WTC11 (cell line): ENCODE measurements at regions not wholly inside any gene's neighbourhood (a gene's known extent, or its start where the extent isn't known, plus 50 kb on each side); places are given as distances from the start of the nearest gene placed in this dataset.
A peak's percentile ranks its signal among the peaks of the same experiment; 100 is the strongest.

Experiments used
- ATAC-seq: fragments of 200-7000 bp; cut with Tn5 transposase; 2 replicates; pipeline ENCODE4 v1.10.0; 2021; ENCODE audit warnings: mild to moderate bottlenecking, moderate library complexity
- CTCF ChIA-PET: fragments of 300-600 bp; sonication (Branson Sonifier 250); formaldehyde crosslinking; loops from one replicate; lab custom pipeline; 2021; ENCODE audit warnings: antibody characterized with exemption; lab: Charles Lee
- POLR2A ChIA-PET: fragments of 350-600 bp; sonication (Branson Sonifier 250); formaldehyde crosslinking; loops from one replicate; lab custom pipeline; 2021; ENCODE audit warnings: antibody characterized with exemption; lab: Charles Lee
- DNase-seq: peaks from one replicate; pipeline ENCODE4 v3.0.0; 2021; ENCODE audit warnings: low spot score
- H3K27ac Mint-ChIP-seq: 2 replicates; pipeline ENCODE4 v1.8.0; 2021; ENCODE audit warnings: mixed read lengths
- H3K27me3 Mint-ChIP-seq: 2 replicates; pipeline ENCODE4 v1.8.0; 2021; ENCODE audit warnings: low read depth, mild to moderate bottlenecking, moderate library complexity, mixed read lengths
- H3K36me3 Mint-ChIP-seq: 2 replicates; pipeline ENCODE4 v1.8.0; 2021; ENCODE audit warnings: mixed read lengths
- H3K4me1 Mint-ChIP-seq: 2 replicates; pipeline ENCODE4 v1.8.0; 2022; ENCODE audit warnings: mixed read lengths
- H3K4me3 Mint-ChIP-seq: 2 replicates; pipeline ENCODE4 v1.8.0; 2021; ENCODE audit warnings: mild to moderate bottlenecking, moderate library complexity, mixed read lengths
- H3K9me3 Mint-ChIP-seq: 2 replicates; pipeline ENCODE4 v1.8.0; 2021; ENCODE audit warnings: mixed read lengths
- AFF4 ChIP-seq: sonication (generic); formaldehyde crosslinking; IDR thresholded peaks from 2 replicates; pipeline ENCODE4 v1.8.1; 2023; ENCODE audit warnings: mild to moderate bottlenecking, missing genetic modification reagents, borderline replicate concordance
- ATF6 ChIP-seq: sonication (generic); formaldehyde crosslinking; IDR thresholded peaks from 2 replicates; pipeline ENCODE4 v1.8.1; 2023; ENCODE audit warnings: mild to moderate bottlenecking, missing genetic modification reagents
- CREM ChIP-seq: sonication (generic); formaldehyde crosslinking; IDR thresholded peaks from 2 replicates; pipeline ENCODE4 v1.8.1; 2022; ENCODE audit warnings: mild to moderate bottlenecking, missing genetic modification reagents, moderate library complexity
- EMX1 ChIP-seq: fragments of 250-450 bp; sonication (Bioruptor Pico); IDR thresholded peaks from 2 replicates; pipeline ENCODE4 v1.8.0; 2021; ENCODE audit warnings: mild to moderate bottlenecking
- GRHL2 ChIP-seq: fragments of 250-450 bp; sonication (Bioruptor Pico); IDR thresholded peaks from 2 replicates; pipeline ENCODE4 v1.8.0; 2022; ENCODE audit warnings: mild to moderate bottlenecking, moderate library complexity; ENCODE audit not compliant: insufficient replicate concordance, severe bottlenecking
- HMGA2 ChIP-seq: fragments of 250-450 bp; sonication (Bioruptor Pico); IDR thresholded peaks from 2 replicates; pipeline ENCODE4 v1.4.0; 2021; ENCODE audit warnings: mild to moderate bottlenecking, moderate library complexity
- KAT7 ChIP-seq: sonication (generic); formaldehyde crosslinking; IDR thresholded peaks from 2 replicates; pipeline ENCODE4 v1.8.1; 2023; ENCODE audit warnings: missing genetic modification reagents, mild to moderate bottlenecking, borderline replicate concordance
- MAX ChIP-seq: sonication (generic); formaldehyde crosslinking; IDR thresholded peaks from 2 replicates; pipeline ENCODE4 v1.8.0; 2022; ENCODE audit warnings: mild to moderate bottlenecking, missing genetic modification reagents
- MLX ChIP-seq: sonication (generic); formaldehyde crosslinking; IDR thresholded peaks from 2 replicates; pipeline ENCODE4 v1.8.1; 2023; ENCODE audit warnings: mild to moderate bottlenecking, missing genetic modification reagents, moderate library complexity
- NFE2L1 ChIP-seq: sonication (generic); formaldehyde crosslinking; IDR thresholded peaks from 2 replicates; pipeline ENCODE4 v1.8.1; 2023; ENCODE audit warnings: missing genetic modification reagents
- NFYB ChIP-seq: sonication (generic); formaldehyde crosslinking; conservative IDR thresholded peaks from 2 replicates; pipeline ENCODE4 v1.8.0; 2022; ENCODE audit warnings: low read depth, missing genetic modification reagents
- RELA ChIP-seq: sonication (generic); formaldehyde crosslinking; IDR thresholded peaks from 2 replicates; pipeline ENCODE4 v1.8.1; 2022; ENCODE audit warnings: missing genetic modification reagents, mild to moderate bottlenecking, borderline replicate concordance
- RORB ChIP-seq: fragments of 250-450 bp; sonication (Bioruptor Pico); IDR thresholded peaks from 2 replicates; pipeline ENCODE4 v1.9.0; 2021; ENCODE audit warnings: mild to moderate bottlenecking
- SMAD3 ChIP-seq: sonication (generic); formaldehyde crosslinking; IDR thresholded peaks from 2 replicates; pipeline ENCODE4 v1.8.0; 2022; ENCODE audit warnings: missing genetic modification reagents, mild to moderate bottlenecking, borderline replicate concordance
- SMAD4 ChIP-seq: sonication (generic); formaldehyde crosslinking; IDR thresholded peaks from 2 replicates; pipeline ENCODE4 v1.8.0; 2022; ENCODE audit warnings: mild to moderate bottlenecking, missing genetic modification reagents
- TCF7 ChIP-seq: sonication (generic); formaldehyde crosslinking; IDR thresholded peaks from 2 replicates; pipeline ENCODE4 v1.8.0; 2022; ENCODE audit warnings: mild to moderate bottlenecking, low read depth, missing genetic modification reagents, moderate library complexity
- TEAD1 ChIP-seq: sonication (generic); formaldehyde crosslinking; IDR thresholded peaks from 2 replicates; pipeline ENCODE4 v1.8.0; 2022; ENCODE audit warnings: mild to moderate bottlenecking, missing genetic modification reagents
- USF1 ChIP-seq: sonication (generic); formaldehyde crosslinking; IDR thresholded peaks from 2 replicates; pipeline ENCODE4 v1.8.0; 2022; ENCODE audit warnings: mild to moderate bottlenecking, missing genetic modification reagents
- USF2 ChIP-seq: sonication (generic); formaldehyde crosslinking; IDR thresholded peaks from 2 replicates; pipeline ENCODE4 v1.8.1; 2023; ENCODE audit warnings: mild to moderate bottlenecking, missing genetic modification reagents, moderate library complexity
- ZNF121 ChIP-seq: sonication (generic); formaldehyde crosslinking; IDR thresholded peaks from 2 replicates; pipeline ENCODE4 v1.8.0; 2023; ENCODE audit warnings: missing genetic modification reagents
- ZNF219 ChIP-seq: sonication (generic); formaldehyde crosslinking; IDR thresholded peaks from 2 replicates; pipeline ENCODE4 v1.8.0; 2023; ENCODE audit warnings: missing genetic modification reagents, mild to moderate bottlenecking, borderline replicate concordance
- ZNF232 ChIP-seq: sonication (generic); formaldehyde crosslinking; IDR thresholded peaks from 2 replicates; pipeline ENCODE4 v1.8.0; 2022; ENCODE audit warnings: mild to moderate bottlenecking, missing genetic modification reagents
- ZNF425 ChIP-seq: fragments of 250-450 bp; sonication (Bioruptor Pico); conservative IDR thresholded peaks from 2 replicates; pipeline ENCODE4 v1.9.0; 2021; ENCODE audit warnings: mild to moderate bottlenecking

- Mint-ChIP-seq H3K9me3 (no peaks in the 10 kb centered on the region), H3K36me3 (no peaks in the 10 kb centered on the region), H3K4me3 (no peak overlapping the region), H3K27me3 (no peaks in the 10 kb centered on the region), H3K27ac (no peak overlapping the region)
- peak; percentile 10 for DNase-seq
- no peak for TF ChIP-seq SMAD3 (CRISPR knock-in tag)
- TF ChIP-seq RORB (CRISPR knock-in tag) = no peak
- TF ChIP-seq, all 79 proteins: peak for 0
- ChIA-PET CTCF (interaction anchor here (1.2 kb wide), 1 partner anchor 61 kb away, joined by 3 read pairs; no protein-coding TSS in a partner anchor), POLR2A (no interaction called here)
- no peak; the same call in 1 of the 2 replicates for ATAC-seq
- H3K4me1 Mint-ChIP-seq = peaks cover 5% of the 10 kb centered on the region; the same call in 1 of the 2 replicates
Observed at GRCh38 chrX:111039606-111040005, 56.4 kb upstream of the PAK3 start.

- ATAC-seq (no peak), DNase-seq (no peak)
- Mint-ChIP-seq H3K9me3 (no peaks in the 10 kb centered on the region), H3K4me3 (no peak overlapping the region), H3K27ac (no peak overlapping the region), H3K4me1 (peaks cover 5% of the 10 kb centered on the region; the same call in 1 of the 2 replicates), H3K27me3 (no peaks in the 10 kb centered on the region), H3K36me3 (no peaks in the 10 kb centered on the region)
- POLR2A ChIA-PET = no interaction called here
- CTCF ChIA-PET = no interaction called here
- TF ChIP-seq ZNF121 (CRISPR knock-in tag) (no peak), ZNF425 (CRISPR knock-in tag) (no peak), GRHL2 (CRISPR knock-in tag) (no peak), NFE2L1 (CRISPR knock-in tag) (no peak), SMAD3 (CRISPR knock-in tag) (no peak), TCF7 (CRISPR knock-in tag) (no peak), SMAD4 (CRISPR knock-in tag) (no peak), MAX (no peak), RELA (no peak), ATF6 (CRISPR knock-in tag) (no peak), TEAD1 (CRISPR knock-in tag) (no peak)
Observed at GRCh38 chrX:111035991-111036390, 60.0 kb upstream of the PAK3 start.

- ATAC-seq = no peak
- no peak for TF ChIP-seq ZNF232 (CRISPR knock-in tag)
- TF ChIP-seq ZNF219 (CRISPR knock-in tag) = no peak
- no peak for TF ChIP-seq AFF4
- no peak for TF ChIP-seq CREM (CRISPR knock-in tag)
- TF ChIP-seq MLX (CRISPR knock-in tag) = no peak
- TF ChIP-seq KAT7 (CRISPR knock-in tag) = no peak
- TF ChIP-seq USF2 (CRISPR knock-in tag) = no peak
- no peak for TF ChIP-seq SMAD4 (CRISPR knock-in tag)
- no peak for TF ChIP-seq USF1
- TF ChIP-seq NFYB (CRISPR knock-in tag) = no peak
- TF ChIP-seq HMGA2 (CRISPR knock-in tag) = no peak
- no peak for TF ChIP-seq EMX1 (CRISPR knock-in tag)
- no peak for TF ChIP-seq RORB (CRISPR knock-in tag)
- TF ChIP-seq, all 79 proteins: peak for 0
- POLR2A ChIA-PET = no interaction called here
Observed at GRCh38 chrX:111035256-111035655, 60.7 kb upstream of the PAK3 start.

More at GRCh38 chrX:111035256-111035655, 60.7 kb upstream of the PAK3 start:
- Mint-ChIP-seq H3K4me3 (no peak overlapping the region), H3K27ac (no peak overlapping the region), H3K9me3 (no peaks in the 10 kb centered on the region), H3K36me3 (no peaks in the 10 kb centered on the region), H3K4me1 (peaks cover 5% of the 10 kb centered on the region; the same call in 1 of the 2 replicates), H3K27me3 (no peaks in the 10 kb centered on the region)
- CTCF ChIA-PET = no interaction called here
- no peak for DNase-seq
